WTC11 (cell line): ENCODE measurements at regions not wholly inside any gene's neighbourhood (a gene's known extent, or its start where the extent isn't known, plus 50 kb on each side); places are given as distances from the start of the nearest gene placed in this dataset.

Experiments
- ATAC-seq: fragments of 200-7000 bp; cut with Tn5 transposase; 2 replicates; pipeline ENCODE4 v1.10.0; 2021; ENCODE audit warnings: mild to moderate bottlenecking, moderate library complexity
- CTCF ChIA-PET: fragments of 300-600 bp; sonication (Branson Sonifier 250); formaldehyde crosslinking; loops from one replicate; lab custom pipeline; 2021; ENCODE audit warnings: antibody characterized with exemption; lab: Charles Lee
- POLR2A ChIA-PET: fragments of 350-600 bp; sonication (Branson Sonifier 250); formaldehyde crosslinking; loops from one replicate; lab custom pipeline; 2021; ENCODE audit warnings: antibody characterized with exemption; lab: Charles Lee
- DNase-seq: peaks from one replicate; pipeline ENCODE4 v3.0.0; 2021; ENCODE audit warnings: low spot score
- H3K27ac Mint-ChIP-seq: 2 replicates; pipeline ENCODE4 v1.8.0; 2021; ENCODE audit warnings: mixed read lengths
- H3K27me3 Mint-ChIP-seq: 2 replicates; pipeline ENCODE4 v1.8.0; 2021; ENCODE audit warnings: low read depth, mild to moderate bottlenecking, moderate library complexity, mixed read lengths
- H3K36me3 Mint-ChIP-seq: 2 replicates; pipeline ENCODE4 v1.8.0; 2021; ENCODE audit warnings: mixed read lengths
- H3K4me1 Mint-ChIP-seq: 2 replicates; pipeline ENCODE4 v1.8.0; 2022; ENCODE audit warnings: mixed read lengths
- H3K4me3 Mint-ChIP-seq: 2 replicates; pipeline ENCODE4 v1.8.0; 2021; ENCODE audit warnings: mild to moderate bottlenecking, moderate library complexity, mixed read lengths
- H3K9me3 Mint-ChIP-seq: 2 replicates; pipeline ENCODE4 v1.8.0; 2021; ENCODE audit warnings: mixed read lengths
- ATF3 ChIP-seq: sonication (generic); formaldehyde crosslinking; conservative IDR thresholded peaks from 2 replicates; pipeline ENCODE4 v1.8.1; 2022; ENCODE audit warnings: mild to moderate bottlenecking, missing genetic modification reagents
- CBFB ChIP-seq: sonication (generic); formaldehyde crosslinking; IDR thresholded peaks from 2 replicates; pipeline ENCODE4 v1.8.1; 2022; ENCODE audit warnings: mild to moderate bottlenecking, low read depth, missing genetic modification reagents
- CDX4 ChIP-seq: fragments of 250-450 bp; sonication (Bioruptor Pico); IDR thresholded peaks from 2 replicates; pipeline ENCODE4 v1.9.0; 2021; ENCODE audit warnings: moderate library complexity, mild to moderate bottlenecking, inconsistent platforms, borderline replicate concordance
- CTCF ChIP-seq: fragments of 200-600 bp; IDR thresholded peaks from 2 replicates; pipeline ENCODE4 v1.8.0; 2022; ENCODE audit warnings: antibody characterized with exemption
- E2F1 ChIP-seq: sonication (generic); formaldehyde crosslinking; IDR thresholded peaks from 2 replicates; pipeline ENCODE4 v1.8.0; 2022; ENCODE audit warnings: mild to moderate bottlenecking, missing genetic modification reagents
- ERG ChIP-seq: fragments of 250-450 bp; sonication (Bioruptor Pico); IDR thresholded peaks from 2 replicates; pipeline ENCODE4 v1.8.0; 2021; ENCODE audit warnings: mild to moderate bottlenecking
- FOXK1 ChIP-seq: sonication (generic); formaldehyde crosslinking; IDR thresholded peaks from 2 replicates; pipeline ENCODE4 v1.8.0; 2022; ENCODE audit warnings: mild to moderate bottlenecking, moderate library complexity, missing genetic modification reagents
- FOXP4 ChIP-seq: sonication (generic); formaldehyde crosslinking; IDR thresholded peaks from 2 replicates; pipeline ENCODE4 v1.8.0; 2022; ENCODE audit warnings: mild to moderate bottlenecking, missing genetic modification reagents
- IRF1 ChIP-seq: sonication (generic); formaldehyde crosslinking; IDR thresholded peaks from 2 replicates; pipeline ENCODE4 v1.8.0; 2023; ENCODE audit warnings: missing genetic modification reagents
- KAT7 ChIP-seq: sonication (generic); formaldehyde crosslinking; IDR thresholded peaks from 2 replicates; pipeline ENCODE4 v1.8.1; 2023; ENCODE audit warnings: missing genetic modification reagents, mild to moderate bottlenecking, borderline replicate concordance
- SMAD3 ChIP-seq: sonication (generic); formaldehyde crosslinking; IDR thresholded peaks from 2 replicates; pipeline ENCODE4 v1.8.0; 2022; ENCODE audit warnings: missing genetic modification reagents, mild to moderate bottlenecking, borderline replicate concordance
- TEAD1 ChIP-seq: sonication (generic); formaldehyde crosslinking; IDR thresholded peaks from 2 replicates; pipeline ENCODE4 v1.8.0; 2022; ENCODE audit warnings: mild to moderate bottlenecking, missing genetic modification reagents
- TP53 ChIP-seq: sonication (generic); formaldehyde crosslinking; IDR thresholded peaks from 2 replicates; pipeline ENCODE4 v1.8.1; 2023; ENCODE audit warnings: mild to moderate bottlenecking, missing genetic modification reagents
- ZNF416 ChIP-seq: fragments of 250-450 bp; sonication (Bioruptor Pico); IDR thresholded peaks from 2 replicates; pipeline ENCODE4 v1.9.0; 2021; ENCODE audit warnings: mild to moderate bottlenecking, inconsistent platforms
- ZNF512 ChIP-seq: sonication (generic); formaldehyde crosslinking; IDR thresholded peaks from 2 replicates; pipeline ENCODE4 v1.8.1; 2022; ENCODE audit warnings: missing genetic modification reagents, borderline replicate concordance
- TF ChIP-seq, protein P1 (sequence below): sonication (generic); formaldehyde crosslinking; IDR thresholded peaks from 2 replicates; pipeline ENCODE4 v1.8.0; 2022; ENCODE audit warnings: mild to moderate bottlenecking, missing genetic modification reagents
- TF ChIP-seq, protein P2 (sequence below): fragments of 250-450 bp; sonication (Bioruptor Pico); IDR thresholded peaks from 2 replicates; pipeline ENCODE4 v1.9.0; 2021; ENCODE audit warnings: mild to moderate bottlenecking
- TF ChIP-seq, protein P3 (sequence below): sonication (generic); formaldehyde crosslinking; IDR thresholded peaks from 2 replicates; pipeline ENCODE4 v1.8.1; 2023; ENCODE audit warnings: mild to moderate bottlenecking, missing genetic modification reagents
- TF ChIP-seq, protein P4 (sequence below): sonication (generic); formaldehyde crosslinking; conservative IDR thresholded peaks from 2 replicates; pipeline ENCODE4 v1.8.1; 2023; ENCODE audit warnings: mild to moderate bottlenecking, low read depth, missing genetic modification reagents, moderate library complexity

- H3K4me1 Mint-ChIP-seq: no peaks in the 10 kb centered on the region
- no peaks in the 10 kb centered on the region for H3K27me3 Mint-ChIP-seq
- CTCF ChIA-PET: no interaction called here
- POLR2A ChIA-PET: no interaction called here
- no peak for ATAC-seq
- H3K9me3 Mint-ChIP-seq: no peaks in the 10 kb centered on the region
- no peak overlapping the region for H3K4me3 Mint-ChIP-seq
- H3K36me3 Mint-ChIP-seq: no peaks in the 10 kb centered on the region
- DNase-seq: no peak
- no peak overlapping the region for H3K27ac Mint-ChIP-seq
- TF ChIP-seq, protein P1, sequence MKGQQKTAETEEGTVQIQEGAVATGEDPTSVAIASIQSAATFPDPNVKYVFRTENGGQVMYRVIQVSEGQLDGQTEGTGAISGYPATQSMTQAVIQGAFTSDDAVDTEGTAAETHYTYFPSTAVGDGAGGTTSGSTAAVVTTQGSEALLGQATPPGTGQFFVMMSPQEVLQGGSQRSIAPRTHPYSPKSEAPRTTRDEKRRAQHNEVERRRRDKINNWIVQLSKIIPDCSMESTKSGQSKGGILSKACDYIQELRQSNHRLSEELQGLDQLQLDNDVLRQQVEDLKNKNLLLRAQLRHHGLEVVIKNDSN (CRISPR knock-in tag): no peak
- TF ChIP-seq, protein P2, sequence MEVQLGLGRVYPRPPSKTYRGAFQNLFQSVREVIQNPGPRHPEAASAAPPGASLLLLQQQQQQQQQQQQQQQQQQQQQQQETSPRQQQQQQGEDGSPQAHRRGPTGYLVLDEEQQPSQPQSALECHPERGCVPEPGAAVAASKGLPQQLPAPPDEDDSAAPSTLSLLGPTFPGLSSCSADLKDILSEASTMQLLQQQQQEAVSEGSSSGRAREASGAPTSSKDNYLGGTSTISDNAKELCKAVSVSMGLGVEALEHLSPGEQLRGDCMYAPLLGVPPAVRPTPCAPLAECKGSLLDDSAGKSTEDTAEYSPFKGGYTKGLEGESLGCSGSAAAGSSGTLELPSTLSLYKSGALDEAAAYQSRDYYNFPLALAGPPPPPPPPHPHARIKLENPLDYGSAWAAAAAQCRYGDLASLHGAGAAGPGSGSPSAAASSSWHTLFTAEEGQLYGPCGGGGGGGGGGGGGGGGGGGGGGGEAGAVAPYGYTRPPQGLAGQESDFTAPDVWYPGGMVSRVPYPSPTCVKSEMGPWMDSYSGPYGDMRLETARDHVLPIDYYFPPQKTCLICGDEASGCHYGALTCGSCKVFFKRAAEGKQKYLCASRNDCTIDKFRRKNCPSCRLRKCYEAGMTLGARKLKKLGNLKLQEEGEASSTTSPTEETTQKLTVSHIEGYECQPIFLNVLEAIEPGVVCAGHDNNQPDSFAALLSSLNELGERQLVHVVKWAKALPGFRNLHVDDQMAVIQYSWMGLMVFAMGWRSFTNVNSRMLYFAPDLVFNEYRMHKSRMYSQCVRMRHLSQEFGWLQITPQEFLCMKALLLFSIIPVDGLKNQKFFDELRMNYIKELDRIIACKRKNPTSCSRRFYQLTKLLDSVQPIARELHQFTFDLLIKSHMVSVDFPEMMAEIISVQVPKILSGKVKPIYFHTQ: no peak
- TF ChIP-seq IRF1 (no peak), TP53 (CRISPR knock-in tag) (no peak), KAT7 (CRISPR knock-in tag) (no peak), FOXK1 (no peak), TEAD1 (CRISPR knock-in tag) (no peak), ATF3 (CRISPR knock-in tag) (no peak), CBFB (no peak), CTCF (no peak), E2F1 (CRISPR knock-in tag) (no peak), ERG (CRISPR knock-in tag) (no peak), FOXP4 (CRISPR knock-in tag) (no peak), ZNF512 (CRISPR knock-in tag) (no peak), SMAD3 (CRISPR knock-in tag) (no peak), ZNF416 (CRISPR knock-in tag) (no peak), CDX4 (CRISPR knock-in tag) (no peak)
- TF ChIP-seq, protein P3, sequence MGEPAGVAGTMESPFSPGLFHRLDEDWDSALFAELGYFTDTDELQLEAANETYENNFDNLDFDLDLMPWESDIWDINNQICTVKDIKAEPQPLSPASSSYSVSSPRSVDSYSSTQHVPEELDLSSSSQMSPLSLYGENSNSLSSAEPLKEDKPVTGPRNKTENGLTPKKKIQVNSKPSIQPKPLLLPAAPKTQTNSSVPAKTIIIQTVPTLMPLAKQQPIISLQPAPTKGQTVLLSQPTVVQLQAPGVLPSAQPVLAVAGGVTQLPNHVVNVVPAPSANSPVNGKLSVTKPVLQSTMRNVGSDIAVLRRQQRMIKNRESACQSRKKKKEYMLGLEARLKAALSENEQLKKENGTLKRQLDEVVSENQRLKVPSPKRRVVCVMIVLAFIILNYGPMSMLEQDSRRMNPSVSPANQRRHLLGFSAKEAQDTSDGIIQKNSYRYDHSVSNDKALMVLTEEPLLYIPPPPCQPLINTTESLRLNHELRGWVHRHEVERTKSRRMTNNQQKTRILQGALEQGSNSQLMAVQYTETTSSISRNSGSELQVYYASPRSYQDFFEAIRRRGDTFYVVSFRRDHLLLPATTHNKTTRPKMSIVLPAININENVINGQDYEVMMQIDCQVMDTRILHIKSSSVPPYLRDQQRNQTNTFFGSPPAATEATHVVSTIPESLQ (CRISPR knock-in tag): no peak
- TF ChIP-seq, protein P4, sequence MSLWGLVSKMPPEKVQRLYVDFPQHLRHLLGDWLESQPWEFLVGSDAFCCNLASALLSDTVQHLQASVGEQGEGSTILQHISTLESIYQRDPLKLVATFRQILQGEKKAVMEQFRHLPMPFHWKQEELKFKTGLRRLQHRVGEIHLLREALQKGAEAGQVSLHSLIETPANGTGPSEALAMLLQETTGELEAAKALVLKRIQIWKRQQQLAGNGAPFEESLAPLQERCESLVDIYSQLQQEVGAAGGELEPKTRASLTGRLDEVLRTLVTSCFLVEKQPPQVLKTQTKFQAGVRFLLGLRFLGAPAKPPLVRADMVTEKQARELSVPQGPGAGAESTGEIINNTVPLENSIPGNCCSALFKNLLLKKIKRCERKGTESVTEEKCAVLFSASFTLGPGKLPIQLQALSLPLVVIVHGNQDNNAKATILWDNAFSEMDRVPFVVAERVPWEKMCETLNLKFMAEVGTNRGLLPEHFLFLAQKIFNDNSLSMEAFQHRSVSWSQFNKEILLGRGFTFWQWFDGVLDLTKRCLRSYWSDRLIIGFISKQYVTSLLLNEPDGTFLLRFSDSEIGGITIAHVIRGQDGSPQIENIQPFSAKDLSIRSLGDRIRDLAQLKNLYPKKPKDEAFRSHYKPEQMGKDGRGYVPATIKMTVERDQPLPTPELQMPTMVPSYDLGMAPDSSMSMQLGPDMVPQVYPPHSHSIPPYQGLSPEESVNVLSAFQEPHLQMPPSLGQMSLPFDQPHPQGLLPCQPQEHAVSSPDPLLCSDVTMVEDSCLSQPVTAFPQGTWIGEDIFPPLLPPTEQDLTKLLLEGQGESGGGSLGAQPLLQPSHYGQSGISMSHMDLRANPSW (CRISPR knock-in tag): no peak
- TF ChIP-seq, all 79 proteins: peak for 0
Observed at GRCh38 chr4:13881892-13882291, 254.4 kb upstream of the BOD1L1 start.
